ENCODE measurements at regions not wholly inside any gene's neighbourhood (a gene's known extent, or its start where the extent isn't known, plus 50 kb on each side); places are given as distances from the start of the nearest gene placed in this dataset.

GRCh38 chr18:30712383-30712782 lies 330.2 kb downstream of the DSC3 start (continued):
- TF ChIP-seq CEBPZ (IDR thresholded peaks at IDR 0.05; ENCODE audit: low read depth, low read length) (no peak), EP300 (IDR thresholded peaks at IDR 0.05; ENCODE audit: borderline replicate concordance in 1 of 2, control insufficient read depth in 1 of 2, low read depth in 2 of 2, low read length in 2 of 2) (peak in 1 of 2 experiments; percentile 62; a peak in 1 of 4 replicates), RFX5 (IDR thresholded peaks at IDR 0.05; ENCODE audit: low read depth, low read length) (no peak), CREM (IDR thresholded peaks at IDR 0.05; ENCODE audit: low read depth) (no peak), ZNF217 (IDR thresholded peaks at IDR 0.05) (0 out of 2 replicates have a peak, but pooled peaks have one; percentile 28), HSF1 (IDR thresholded peaks at IDR 0.05; ENCODE audit: low read depth, low read length) (no peak), SMAD1 (IDR thresholded peaks at IDR 0.05; ENCODE audit: low read depth, partially characterized antibody) (no peak), RUNX3 (IDR thresholded peaks at IDR 0.05; ENCODE audit: low read length) (no peak), REST (IDR thresholded peaks at IDR 0.05; ENCODE audit: low read depth, low read length) (no peak), RBBP5 (conservative IDR thresholded peaks at IDR 0.05) (no peak), ZBTB33 (IDR thresholded peaks at IDR 0.05) (no peak), EZH2 (IDR thresholded peaks at IDR 0.05; ENCODE audit: borderline replicate concordance, control insufficient read depth, low read depth, low read length) (no peak), KAT2A (conservative IDR thresholded peaks at IDR 0.05; ENCODE audit: control insufficient read depth, low read depth, low read length) (no peak), ZNF24 (IDR thresholded peaks at IDR 0.05) (peak; percentile 93), BCLAF1 (IDR thresholded peaks at IDR 0.05) (no peak)
